Trophoblast cell (in vitro differentiated cells and primary cell): ENCODE measurements at regions not wholly inside any gene's neighbourhood (a gene's known extent, or its start where the extent isn't known, plus 50 kb on each side); places are given as distances from the start of the nearest gene placed in this dataset.

ENCODE experiments used
- DNase-seq, 2 donors: peaks; one replicate each; pipeline ENCODE4 v3.0.0-alpha.2; 2016
- H2AFZ ChIP-seq: 2 replicates; pipeline ENCODE4 v1.6.1; 2013; ENCODE audit warnings: low read length, moderate library complexity, mild to moderate bottlenecking; ENCODE audit not compliant: insufficient read depth, poor library complexity
- H2AK5ac ChIP-seq: 2 replicates; pipeline ENCODE4 v1.6.1; 2013; ENCODE audit warnings: mild to moderate bottlenecking, low read length
- H2BK120ac ChIP-seq: 2 replicates; pipeline ENCODE4 v1.6.1; 2013; ENCODE audit warnings: low read length, mild to moderate bottlenecking, moderate library complexity; ENCODE audit not compliant: insufficient read depth, poor library complexity
- H2BK12ac ChIP-seq: 2 replicates; pipeline ENCODE4 v1.6.1; 2013; ENCODE audit warnings: mild to moderate bottlenecking, low read length, moderate library complexity
- H2BK5ac ChIP-seq: 2 replicates; pipeline ENCODE4 v1.6.1; 2013; ENCODE audit warnings: low read length, low read depth, moderate library complexity, mild to moderate bottlenecking; ENCODE audit not compliant: poor library complexity
- H3K14ac ChIP-seq: 2 replicates; pipeline ENCODE4 v1.6.1; 2013; ENCODE audit warnings: mild to moderate bottlenecking, low read length
- H3K18ac ChIP-seq: 2 replicates; pipeline ENCODE4 v1.6.1; 2013; ENCODE audit warnings: mild to moderate bottlenecking, low read length
- H3K23ac ChIP-seq: 2 replicates; pipeline ENCODE4 v1.6.1; 2013; ENCODE audit warnings: low read length
- H3K27ac ChIP-seq: 2 replicates; pipeline ENCODE4 v1.5.1; 2013; ENCODE audit warnings: low read depth, mild to moderate bottlenecking, inconsistent platforms, low read length, moderate library complexity
- H3K27me3 ChIP-seq: 2 replicates; pipeline ENCODE4 v1.6.1; 2013; ENCODE audit warnings: inconsistent platforms, mild to moderate bottlenecking, low read length, moderate library complexity; ENCODE audit not compliant: insufficient read depth
- H3K36me3 ChIP-seq, 2 experiments: 1 replicate in 1 of 2; 2 replicates in 1 of 2; pipeline ENCODE4 v1.6.1; 2013; ENCODE audit warnings: low read length in 2 of 2, mild to moderate bottlenecking in 2 of 2, moderate library complexity in 1 of 2; ENCODE audit not compliant: insufficient read depth in 2 of 2, control insufficient read depth in 1 of 2
- H3K4ac ChIP-seq: 2 replicates; pipeline ENCODE4 v1.6.1; 2013; ENCODE audit warnings: low read depth, mild to moderate bottlenecking, low read length, moderate library complexity
- H3K4me1 ChIP-seq, 2 experiments: 1 replicate in 1 of 2; 2 replicates in 1 of 2; pipeline ENCODE4 v1.6.1; 2013; ENCODE audit warnings: low read length in 2 of 2, mild to moderate bottlenecking in 2 of 2, moderate library complexity in 1 of 2; ENCODE audit not compliant: insufficient read depth in 2 of 2, control insufficient read depth in 1 of 2
- H3K4me2 ChIP-seq: 2 replicates; pipeline ENCODE4 v1.6.1; 2013; ENCODE audit warnings: inconsistent platforms, mild to moderate bottlenecking, low read length, moderate library complexity
- H3K4me3 ChIP-seq: 2 replicates; pipeline ENCODE4 v1.5.1; 2013; ENCODE audit warnings: mild to moderate bottlenecking, low read depth, low read length, inconsistent platforms
- H3K79me1 ChIP-seq: one replicate; pipeline ENCODE4 v1.6.1; 2013; ENCODE audit warnings: low read length
- H3K79me2 ChIP-seq: 2 replicates; pipeline ENCODE4 v1.6.1; 2013; ENCODE audit warnings: low read length, mild to moderate bottlenecking; ENCODE audit not compliant: control insufficient read depth, insufficient read depth, poor library complexity
- H3K9ac ChIP-seq: 2 replicates; pipeline ENCODE4 v1.6.1; 2013; ENCODE audit warnings: mild to moderate bottlenecking, low read length
- H3K9me3 ChIP-seq: 2 replicates; pipeline ENCODE4 v1.6.1; 2013; ENCODE audit warnings: low read depth, mild to moderate bottlenecking, control low read depth, inconsistent platforms, low read length; ENCODE audit not compliant: insufficient read depth
- H4K12ac ChIP-seq: 2 replicates; pipeline ENCODE4 v1.6.1; 2013; ENCODE audit warnings: low read depth, mild to moderate bottlenecking, low read length, moderate library complexity
- H4K8ac ChIP-seq: 2 replicates; pipeline ENCODE4 v1.6.1; 2013; ENCODE audit warnings: low read depth, mild to moderate bottlenecking, low read length, moderate library complexity
- H4K91ac ChIP-seq: one replicate; pipeline ENCODE4 v1.6.1; 2013; ENCODE audit warnings: low read depth, mild to moderate bottlenecking, low read length, moderate library complexity
- WGBS: extraction: QIAGEN DNeasy Blood & Tissue Kit; methylation state at CpG from one replicate; pipeline ENCODE4 v1.1.7; 2013; ENCODE audit warnings: missing lambda C conversion rate; ENCODE audit not compliant: insufficient read length, insufficient coverage; ENCODE audit errors: extremely low coverage; 5-methylcytosine and 5-hydroxymethylcytosine counted together

DNA sequence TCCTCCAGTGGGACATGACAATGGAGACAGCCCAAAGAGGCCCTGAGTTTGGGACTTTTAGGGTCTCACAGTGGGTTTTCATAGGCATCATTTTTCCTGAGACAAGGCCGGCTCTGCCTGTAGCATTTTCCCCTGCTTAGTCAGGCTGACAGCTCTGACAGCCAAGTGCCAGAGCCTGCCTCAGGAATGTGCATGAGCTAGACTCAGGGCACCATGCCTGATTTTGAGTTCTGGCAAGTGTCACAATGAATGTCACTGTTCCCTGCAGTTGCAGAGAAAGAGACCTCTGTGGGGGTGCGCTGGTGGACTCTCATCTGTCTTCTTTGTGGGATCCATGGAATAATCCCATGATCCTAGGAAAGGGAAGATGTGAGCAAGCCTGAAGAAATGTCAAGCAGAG lies 343.3 kb upstream of the TSPY4 start:
- Histone ChIP-seq H3K79me1 (no peaks in the 10 kb centered on the region), H3K27me3 (no peaks in the 10 kb centered on the region), H4K8ac (no peak overlapping the region), H4K91ac (no peak overlapping the region), H2BK12ac (no peak overlapping the region), H3K79me2 (no peaks in the 10 kb centered on the region), H3K4me2 (no peak overlapping the region), H2BK120ac (no peak overlapping the region), H3K4ac (no peak overlapping the region), H3K9me3 (peaks cover 4% of the 10 kb centered on the region), H2AK5ac (no peak overlapping the region), H3K18ac (no peak overlapping the region), H3K9ac (no peak overlapping the region), H3K14ac (no peak overlapping the region), H3K27ac (no peak overlapping the region), H2AFZ (no peak overlapping the region), H3K4me3 (no peak overlapping the region), H3K36me3 (no peaks in the 10 kb centered on the region), H2BK5ac (no peak overlapping the region), H4K12ac (no peak overlapping the region), H3K4me1 (no peaks in the 10 kb centered on the region), H3K23ac (no peak overlapping the region)
- WGBS = no CpG with 5 or more reads among the region's 2 CpGs
- DNase-seq = no peak

DNA sequence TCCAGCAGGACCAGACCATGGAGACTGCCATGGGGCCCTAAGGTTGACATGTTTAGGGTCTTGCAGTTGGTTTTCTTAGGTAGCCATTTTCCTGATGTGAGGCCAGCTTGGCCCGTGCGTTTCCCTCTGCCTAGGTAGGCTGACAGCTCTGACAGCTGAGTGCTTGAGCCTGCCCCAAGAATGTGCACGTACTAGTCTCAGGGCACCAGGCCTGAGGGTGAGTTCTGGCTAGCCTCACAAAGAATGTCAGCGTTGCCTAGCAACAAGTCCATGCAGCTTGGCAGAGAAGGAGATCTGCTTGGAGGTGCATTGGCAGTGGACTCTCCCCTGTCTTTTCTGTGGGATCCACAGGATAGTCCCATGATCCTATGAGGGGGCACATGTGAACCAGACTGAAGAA lies 336.0 kb upstream of the TSPY4 start:
- Histone ChIP-seq H2BK120ac (no peak overlapping the region), H3K14ac (no peak overlapping the region), H4K91ac (no peak overlapping the region), H4K12ac (no peak overlapping the region), H2AFZ (no peak overlapping the region), H3K4me2 (no peak overlapping the region), H2AK5ac (no peak overlapping the region), H3K9ac (no peak overlapping the region), H3K27ac (no peak overlapping the region), H3K9me3 (peaks cover 8% of the 10 kb centered on the region), H3K23ac (no peak overlapping the region), H3K36me3 (no peaks in the 10 kb centered on the region), H2BK12ac (no peak overlapping the region), H3K27me3 (no peaks in the 10 kb centered on the region), H3K4ac (no peak overlapping the region), H3K4me3 (no peak overlapping the region), H3K18ac (no peak overlapping the region), H3K79me2 (no peaks in the 10 kb centered on the region), H3K79me1 (no peaks in the 10 kb centered on the region), H3K4me1 (no peaks in the 10 kb centered on the region), H2BK5ac (no peak overlapping the region), H4K8ac (no peak overlapping the region)
- DNase-seq = peak in 1 of 2 donors; percentile 20
- no CpG with 5 or more reads among the region's 4 CpGs for WGBS

DNA sequence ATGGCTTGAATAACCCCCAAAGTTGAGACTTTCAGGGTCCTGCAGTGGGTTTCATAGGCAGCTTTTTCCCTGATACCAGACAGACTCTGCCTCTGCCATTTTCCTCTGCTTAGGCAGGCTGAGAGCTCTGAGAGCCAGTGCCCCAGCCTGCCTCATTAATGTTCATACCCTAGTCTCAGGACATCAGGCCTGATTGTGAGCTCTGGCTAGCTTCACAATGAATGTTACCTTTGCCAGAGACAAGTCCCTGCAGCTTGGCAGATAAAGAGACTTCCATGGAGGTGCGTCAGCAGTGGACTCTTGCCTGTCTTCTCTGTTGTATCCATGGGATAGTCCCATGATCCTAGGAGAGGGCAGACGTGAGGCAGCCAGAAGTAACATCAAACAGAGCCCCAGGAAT lies 333.5 kb upstream of the TSPY4 start:
- H2BK5ac ChIP-seq = no peak overlapping the region
- no peak overlapping the region for H2AFZ ChIP-seq
- no peak overlapping the region for H3K23ac ChIP-seq
- H4K12ac ChIP-seq = no peak overlapping the region
- DNase-seq = no peak
- H3K4ac ChIP-seq = no peak overlapping the region
- no peak overlapping the region for H3K14ac ChIP-seq
- H3K36me3 ChIP-seq = no peaks in the 10 kb centered on the region
- H4K8ac ChIP-seq = no peak overlapping the region
- H3K18ac ChIP-seq = no peak overlapping the region
- H3K27ac ChIP-seq = no peak overlapping the region
- H3K79me1 ChIP-seq = no peaks in the 10 kb centered on the region
- no peak overlapping the region for H4K91ac ChIP-seq
- H2BK12ac ChIP-seq = no peak overlapping the region
- no CpG with 5 or more reads among the region's 2 CpGs for WGBS
- H3K4me3 ChIP-seq = no peak overlapping the region
- H3K27me3 ChIP-seq = no peaks in the 10 kb centered on the region
- H3K79me2 ChIP-seq = no peaks in the 10 kb centered on the region
- no peak overlapping the region for H3K9ac ChIP-seq
- H2BK120ac ChIP-seq = no peak overlapping the region
- peaks cover 8% of the 10 kb centered on the region for H3K9me3 ChIP-seq
- H3K4me2 ChIP-seq = no peak overlapping the region
- no peak overlapping the region for H2AK5ac ChIP-seq
- no peaks in the 10 kb centered on the region for H3K4me1 ChIP-seq

DNA sequence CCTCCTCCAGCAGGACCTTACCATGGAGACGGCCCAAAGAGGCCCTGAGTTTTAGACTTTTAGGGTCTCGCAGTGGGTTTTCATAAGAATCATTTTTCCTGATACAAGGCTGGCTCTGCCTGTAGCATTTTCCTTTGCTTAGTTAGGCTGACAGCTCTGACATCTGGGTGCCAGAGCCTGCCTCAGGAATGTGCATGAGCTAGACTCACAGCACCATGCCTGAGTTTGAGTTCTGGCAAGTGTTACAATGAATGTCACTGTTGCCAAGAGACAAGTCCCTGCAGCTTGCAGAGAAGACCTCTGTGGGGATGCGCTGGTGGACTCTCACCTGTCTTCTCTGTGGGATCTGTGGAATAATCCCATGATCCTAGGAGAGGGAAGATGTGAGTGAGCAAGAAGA lies 328.6 kb upstream of the TSPY4 start:
- Histone ChIP-seq H3K9me3 (peaks cover 9% of the 10 kb centered on the region), H4K91ac (no peak overlapping the region), H2AK5ac (no peak overlapping the region), H3K23ac (no peak overlapping the region), H3K9ac (no peak overlapping the region), H3K4me3 (no peak overlapping the region), H2BK12ac (no peak overlapping the region), H3K4me2 (no peak overlapping the region), H3K27me3 (no peaks in the 10 kb centered on the region), H3K79me1 (no peaks in the 10 kb centered on the region), H3K36me3 (no peaks in the 10 kb centered on the region), H4K12ac (no peak overlapping the region), H3K18ac (no peak overlapping the region), H4K8ac (no peak overlapping the region), H3K14ac (no peak overlapping the region), H3K4me1 (no peaks in the 10 kb centered on the region), H2AFZ (no peak overlapping the region), H3K4ac (no peak overlapping the region), H3K79me2 (no peaks in the 10 kb centered on the region), H2BK120ac (no peak overlapping the region), H2BK5ac (no peak overlapping the region), H3K27ac (no peak overlapping the region)
- WGBS = no CpG with 5 or more reads among the region's 3 CpGs
- no peak for DNase-seq
